Activated naive CD4-positive, alpha-beta T cell (primary cell): ENCODE measurements at regions not wholly inside any gene's neighbourhood (a gene's known extent, or its start where the extent isn't known, plus 50 kb on each side); places are given as distances from the start of the nearest gene placed in this dataset.

ENCODE experiments used
- DNase-seq, 4 experiments: peaks; one replicate each; lab custom pipeline; 2025; lab: John Stamatoyannopoulos, UW

GRCh38 chr3:71921036-71921435 is 136.1 kb upstream of the PROK2 start:
- DNase-seq: no peak

- DNase-seq: no peak
These were observed 134.6 kb upstream of the PROK2 start for GRCh38 chr3:71919572-71919971.

DNA sequence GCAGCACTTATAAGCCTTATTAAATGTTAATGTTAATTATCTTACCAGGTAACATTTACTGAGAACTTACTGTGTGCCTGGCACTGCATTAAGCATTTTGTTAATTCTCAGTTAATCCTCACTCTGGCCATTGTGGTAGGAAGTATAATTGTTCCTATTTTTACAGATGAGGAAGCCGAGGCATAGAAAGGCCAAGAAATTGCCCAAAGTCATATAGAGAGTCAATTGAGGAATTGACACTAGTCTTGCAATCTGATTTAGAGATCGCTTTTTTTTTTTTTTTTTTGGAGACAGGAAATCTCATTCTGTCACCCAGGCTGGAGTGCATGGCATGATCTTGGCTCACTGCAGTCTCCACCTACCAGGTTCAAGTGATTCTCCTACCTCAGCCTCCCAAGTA is 132.6 kb upstream of the PROK2 start:
- DNase-seq: no peak

- DNase-seq: no peak
These were observed 131.9 kb upstream of the PROK2 start for GRCh38 chr3:71916747-71917369.

- no peak for DNase-seq
These were observed 128.0 kb upstream of the PROK2 start for GRCh38 chr3:71912839-71913495.

DNA sequence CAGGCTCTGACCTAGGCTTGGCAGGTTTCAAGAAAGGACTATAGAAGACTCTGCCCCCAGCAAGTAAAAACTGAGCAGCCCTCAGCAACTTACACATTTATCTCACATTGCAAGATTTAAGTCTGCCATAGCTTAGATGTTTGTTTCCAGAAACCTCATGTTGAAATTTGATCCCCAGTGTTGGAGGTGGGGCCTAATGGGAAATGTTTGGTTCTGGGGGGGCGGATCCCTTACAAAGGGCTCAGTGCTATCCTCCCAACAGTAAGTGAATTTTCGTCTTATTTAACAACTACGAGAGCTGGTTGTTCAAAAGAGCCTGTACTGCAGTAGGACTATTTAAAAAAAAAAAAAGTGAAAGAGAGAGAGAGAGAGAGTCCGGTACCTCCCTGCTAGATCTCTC is 125.2 kb upstream of the PROK2 start:
- no peak for DNase-seq

DNA sequence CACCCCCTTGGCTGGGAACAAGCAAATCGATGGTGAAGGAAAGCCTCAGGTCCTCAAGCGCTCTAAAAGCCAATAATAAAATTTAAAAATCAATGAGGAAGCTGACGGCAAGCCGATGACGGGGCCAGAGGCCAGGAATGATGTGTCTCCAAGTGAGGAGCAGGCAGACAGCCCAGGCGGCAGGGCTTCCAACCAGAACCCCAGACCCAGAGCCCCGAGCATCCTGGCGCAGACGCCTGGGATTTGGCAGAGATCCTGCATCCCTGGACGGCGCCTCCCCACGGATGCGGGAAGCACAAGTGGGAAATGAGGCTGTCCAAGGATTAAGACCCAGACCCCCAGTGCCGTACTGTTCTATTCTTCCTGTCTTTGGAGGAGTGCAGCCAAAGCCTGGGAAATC is 123.0 kb upstream of the PROK2 start:
- no peak for DNase-seq

GRCh38 chr3:71906976-71907375 is 122.0 kb upstream of the PROK2 start:
- DNase-seq: no peak

DNA sequence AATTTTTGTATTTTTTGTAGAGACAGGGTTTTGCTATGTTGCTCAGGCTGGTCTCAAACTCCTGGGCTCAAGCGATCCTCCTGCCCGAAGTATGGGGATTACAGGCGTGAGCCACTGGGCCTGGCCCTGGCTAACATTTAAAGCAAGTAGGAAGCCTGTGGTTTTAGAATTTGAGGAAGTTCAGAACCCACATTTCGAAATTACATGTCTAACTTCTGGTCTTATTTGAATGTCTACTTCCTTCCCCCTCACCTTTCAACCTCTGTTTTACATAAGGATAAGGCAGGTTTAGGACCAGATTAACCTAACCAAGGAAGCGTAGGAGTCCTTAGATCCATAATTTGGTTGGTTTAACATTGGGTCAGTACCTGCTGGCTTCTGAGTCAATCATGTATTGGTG is 120.5 kb upstream of the PROK2 start:
- DNase-seq: no peak

- DNase-seq: no peak
These were observed 119.0 kb upstream of the PROK2 start for GRCh38 chr3:71903936-71904335.

DNA sequence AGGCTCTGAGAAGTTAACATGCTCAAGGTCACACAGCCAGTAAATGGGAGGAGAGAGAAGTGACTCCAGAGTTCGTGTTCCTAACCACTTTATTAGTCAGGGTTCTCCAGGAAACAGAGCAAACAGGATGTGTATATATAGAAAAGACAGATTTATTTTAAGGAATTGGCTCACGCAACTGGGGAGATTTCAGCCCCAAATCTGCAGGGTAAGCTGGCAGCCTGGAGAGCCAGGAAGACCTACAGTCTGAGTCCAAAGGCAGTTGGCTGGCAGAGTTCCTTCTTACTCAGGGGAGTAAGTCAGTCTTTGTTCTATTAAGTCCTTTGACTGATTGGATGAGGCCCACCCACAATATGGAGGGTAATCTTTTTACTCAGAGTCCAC is 118.2 kb upstream of the PROK2 start:
- DNase-seq: no peak

DNA sequence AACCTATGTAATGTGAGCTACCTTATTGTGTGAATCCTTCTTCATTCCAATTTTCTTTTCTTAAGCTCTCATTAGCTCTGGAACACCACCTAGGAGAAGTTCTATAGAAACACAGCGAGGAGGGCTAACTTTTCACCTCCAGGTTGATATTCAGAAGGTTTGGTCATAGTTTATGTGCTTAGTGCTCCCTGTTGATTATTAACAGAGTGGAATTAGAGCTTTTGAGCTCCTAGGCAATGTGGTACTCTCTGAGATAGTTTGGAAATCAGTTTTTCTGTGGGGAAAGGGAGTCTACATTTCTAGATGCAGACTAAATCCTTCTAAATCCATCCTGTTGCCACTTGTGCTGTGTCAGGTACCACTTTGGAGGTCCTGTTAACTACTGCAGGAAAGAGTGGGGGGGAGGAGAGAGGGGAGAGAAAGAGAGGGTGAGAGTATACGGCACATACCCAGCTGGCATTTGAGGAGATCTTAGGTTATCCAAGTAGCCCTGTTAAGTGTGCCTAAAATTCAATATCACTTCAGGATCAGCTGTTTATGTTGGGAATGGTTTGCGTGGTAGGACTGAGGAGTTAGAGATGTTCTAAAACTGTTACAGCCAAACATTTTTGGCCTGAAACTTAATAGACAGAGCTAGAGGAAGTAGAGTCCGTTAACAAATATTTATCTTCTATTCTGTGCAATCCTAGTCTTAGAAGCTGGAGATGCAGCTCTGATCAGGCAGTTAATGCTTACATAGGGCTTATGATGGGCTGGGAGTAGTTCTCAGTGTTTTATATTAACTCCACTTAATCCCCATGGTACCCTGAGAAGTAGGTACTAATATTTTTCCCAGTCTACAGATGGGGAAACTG is 117.5 kb upstream of the PROK2 start:
- DNase-seq: no peak

- DNase-seq: no peak
These were observed 116.7 kb upstream of the PROK2 start for GRCh38 chr3:71901645-71902044.

GRCh38 chr3:71900057-71900456 is 115.1 kb upstream of the PROK2 start:
- DNase-seq: no peak

DNA sequence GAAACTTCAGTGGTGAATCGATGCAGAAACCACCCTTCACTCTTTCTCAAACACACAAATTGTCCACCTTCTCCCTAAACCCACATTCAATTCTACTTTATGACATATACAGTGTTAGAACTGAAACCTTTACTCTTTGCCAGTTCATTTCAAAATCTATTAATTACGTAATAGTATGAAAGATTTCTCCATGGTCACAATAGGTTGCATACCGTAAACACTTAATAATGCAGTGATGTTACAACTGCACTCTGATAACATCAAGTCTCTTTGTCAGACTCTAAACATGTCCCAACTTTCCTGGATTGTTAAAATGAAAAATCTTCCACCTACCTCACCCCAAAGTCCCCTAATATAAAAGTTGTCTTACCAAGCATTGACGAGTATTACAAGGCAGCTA is 111.8 kb upstream of the PROK2 start:
- DNase-seq: no peak

DNA sequence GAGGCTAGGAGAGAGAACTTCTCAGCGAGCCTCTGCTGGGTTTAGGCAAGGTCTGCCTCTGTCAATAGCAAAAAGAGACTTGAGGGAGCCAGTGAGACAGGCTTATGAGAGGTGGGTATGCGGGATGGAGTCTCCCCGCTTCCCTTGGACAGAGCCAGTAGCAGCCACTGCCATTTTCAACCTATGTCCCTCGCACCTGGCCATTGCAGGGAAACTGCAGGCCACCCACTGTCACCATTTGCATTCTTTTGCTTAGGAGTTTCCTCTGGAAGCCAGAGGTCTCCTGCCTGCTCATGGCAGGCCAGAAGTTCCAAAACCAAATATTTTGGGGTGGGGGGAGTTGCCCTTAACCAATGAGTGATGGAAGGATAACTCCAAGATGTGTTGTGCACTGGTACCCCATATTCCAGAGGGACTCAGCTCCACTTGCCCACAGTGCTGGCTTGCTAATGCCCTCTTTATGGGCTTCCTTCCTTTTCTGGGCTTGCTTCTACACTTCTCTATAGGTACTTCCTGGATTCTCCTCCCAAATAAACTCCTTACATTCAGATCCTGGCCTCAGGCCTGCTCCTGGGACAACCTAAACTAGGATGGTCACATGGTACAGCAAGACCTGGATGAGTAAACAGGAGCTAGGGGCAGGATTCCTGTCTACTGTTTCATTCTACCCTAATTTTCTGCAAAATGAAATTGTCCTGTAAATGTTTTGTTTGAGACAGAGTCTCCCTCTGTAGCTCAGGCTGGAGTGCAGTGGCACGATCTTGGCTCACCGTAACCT is 108.9 kb upstream of the PROK2 start:
- DNase-seq: no peak

DNA sequence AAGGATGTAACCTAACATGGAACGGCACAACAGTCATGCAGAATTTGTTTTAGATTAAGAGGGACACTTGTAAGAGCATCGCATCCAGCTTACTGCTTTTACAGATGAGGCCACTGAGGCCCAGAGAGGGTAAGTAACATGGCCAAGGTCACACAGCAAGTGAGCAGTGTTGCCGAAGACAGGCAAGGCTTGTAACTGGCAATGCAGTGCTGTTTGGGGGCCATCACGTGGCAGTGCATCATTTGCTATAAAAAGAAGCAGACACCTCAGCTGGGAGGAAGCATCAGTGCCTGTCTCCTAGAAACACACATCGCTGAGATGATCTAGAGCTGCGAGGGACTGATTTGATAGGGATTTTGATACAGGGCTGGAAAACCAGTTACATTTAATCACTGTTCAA is 108.2 kb upstream of the PROK2 start:
- DNase-seq: no peak

- no peak for DNase-seq
These were observed 106.5 kb upstream of the PROK2 start for GRCh38 chr3:71891483-71891882.

GRCh38 chr3:71890356-71890931 is 105.5 kb upstream of the PROK2 start:
- DNase-seq: no peak

GRCh38 chr3:71887256-71887655 is 102.3 kb upstream of the PROK2 start:
- no peak for DNase-seq

GRCh38 chr3:71885006-71885405 is 100.1 kb upstream of the PROK2 start:
- DNase-seq: no peak

GRCh38 chr3:71881732-71882131 is 96.8 kb upstream of the PROK2 start:
- DNase-seq: no peak
